ENCODE measurements at regions not wholly inside any gene's neighbourhood (a gene's known extent, or its start where the extent isn't known, plus 50 kb on each side); places are given as distances from the start of the nearest gene placed in this dataset.

DNA sequence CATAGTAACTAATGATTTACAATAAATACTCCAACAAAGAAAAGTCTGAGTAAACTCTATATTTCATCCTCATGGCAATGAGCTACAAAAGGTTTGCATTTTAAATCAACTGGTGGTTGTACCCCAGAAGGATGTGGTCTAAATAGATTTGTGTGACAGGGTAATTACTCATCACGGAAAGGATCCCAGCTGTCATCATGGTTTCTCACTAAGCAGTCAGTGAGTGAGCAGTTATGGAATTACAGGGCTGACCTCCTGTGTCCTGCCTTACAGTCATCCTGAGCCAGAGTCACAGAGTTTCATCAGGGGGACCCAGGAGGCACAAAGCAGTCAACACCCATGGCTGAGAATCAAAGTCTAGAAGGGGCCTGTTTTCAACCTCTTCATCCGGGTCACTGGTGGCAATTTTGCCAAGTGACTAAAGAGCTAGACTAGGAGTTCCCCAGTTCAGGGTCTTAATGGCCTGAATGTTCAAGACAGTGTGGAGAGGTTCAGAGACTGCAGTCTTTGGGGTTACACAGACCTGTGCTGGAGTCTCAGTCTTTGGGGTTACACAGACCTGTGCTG, 210.7 kb upstream of the SLC24A2 start:
- H3K4me3 ChIP-seq (ENCODE audit: low read length) = no peak overlapping the region
- no peak for DNase-seq (ENCODE audit: low read depth)
- TF ChIP-seq, protein P1, sequence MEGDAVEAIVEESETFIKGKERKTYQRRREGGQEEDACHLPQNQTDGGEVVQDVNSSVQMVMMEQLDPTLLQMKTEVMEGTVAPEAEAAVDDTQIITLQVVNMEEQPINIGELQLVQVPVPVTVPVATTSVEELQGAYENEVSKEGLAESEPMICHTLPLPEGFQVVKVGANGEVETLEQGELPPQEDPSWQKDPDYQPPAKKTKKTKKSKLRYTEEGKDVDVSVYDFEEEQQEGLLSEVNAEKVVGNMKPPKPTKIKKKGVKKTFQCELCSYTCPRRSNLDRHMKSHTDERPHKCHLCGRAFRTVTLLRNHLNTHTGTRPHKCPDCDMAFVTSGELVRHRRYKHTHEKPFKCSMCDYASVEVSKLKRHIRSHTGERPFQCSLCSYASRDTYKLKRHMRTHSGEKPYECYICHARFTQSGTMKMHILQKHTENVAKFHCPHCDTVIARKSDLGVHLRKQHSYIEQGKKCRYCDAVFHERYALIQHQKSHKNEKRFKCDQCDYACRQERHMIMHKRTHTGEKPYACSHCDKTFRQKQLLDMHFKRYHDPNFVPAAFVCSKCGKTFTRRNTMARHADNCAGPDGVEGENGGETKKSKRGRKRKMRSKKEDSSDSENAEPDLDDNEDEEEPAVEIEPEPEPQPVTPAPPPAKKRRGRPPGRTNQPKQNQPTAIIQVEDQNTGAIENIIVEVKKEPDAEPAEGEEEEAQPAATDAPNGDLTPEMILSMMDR (conservative IDR thresholded peaks at IDR 0.05; ENCODE audit: low read depth, low read length) = no peak

DNA sequence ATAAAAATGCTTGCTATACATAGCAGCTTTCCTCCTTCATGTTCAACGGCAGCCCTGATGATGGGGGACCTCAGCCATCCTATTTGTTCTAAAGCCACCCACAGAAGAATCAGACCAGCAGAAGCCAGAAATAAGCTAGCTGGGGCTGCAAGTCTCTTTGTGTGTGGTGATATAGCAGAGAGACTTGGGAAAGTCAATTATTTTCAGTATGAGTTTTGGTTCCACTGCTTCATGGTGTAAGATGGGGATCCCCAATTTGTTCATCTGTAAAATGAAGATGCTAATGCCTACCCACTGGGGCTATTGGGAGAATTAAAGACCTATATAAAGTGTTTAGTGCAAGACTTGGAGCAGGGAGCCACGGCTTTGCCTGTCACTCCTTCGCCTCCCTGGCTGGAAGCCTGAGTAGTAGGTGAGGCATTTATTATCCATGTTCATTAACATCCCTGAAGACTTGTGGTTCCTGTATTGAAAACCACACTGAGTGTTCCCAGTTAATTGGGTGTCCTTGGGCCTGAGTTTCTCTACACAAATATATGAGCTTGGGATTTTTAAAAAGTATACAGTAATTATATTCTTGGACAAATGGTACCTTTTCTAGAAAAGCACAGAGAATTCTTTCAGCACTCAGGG, 210.1 kb upstream of the SLC24A2 start:
- H3K4me3 ChIP-seq (ENCODE audit: low read length) = no peak overlapping the region
- TF ChIP-seq, protein P1 (conservative IDR thresholded peaks at IDR 0.05; ENCODE audit: low read depth, low read length) = no peak
- DNase-seq (ENCODE audit: low read depth) = no peak

DNA sequence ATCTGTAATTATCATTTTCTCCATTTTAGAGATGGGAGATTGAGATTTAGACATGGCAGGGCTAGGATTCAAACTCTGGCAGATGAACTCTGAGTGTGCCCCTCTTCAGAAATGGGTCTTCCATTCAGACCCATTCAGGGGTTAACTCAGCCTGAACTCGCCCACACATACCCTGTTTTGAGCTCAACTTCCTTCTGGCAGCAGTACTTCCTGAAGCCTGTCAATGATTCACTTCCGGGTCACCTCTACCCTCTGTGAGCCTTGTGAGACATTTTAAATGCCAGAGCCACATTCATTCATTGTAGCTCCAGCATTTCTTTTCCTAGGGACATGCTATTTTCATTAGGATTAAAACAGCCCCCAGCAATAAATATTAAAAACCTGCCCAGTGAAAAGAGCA, 209.3 kb upstream of the SLC24A2 start:
- no peak overlapping the region for H3K4me3 ChIP-seq (ENCODE audit: low read length)
- TF ChIP-seq, protein P1 (conservative IDR thresholded peaks at IDR 0.05; ENCODE audit: low read depth, low read length) = no peak
- DNase-seq (ENCODE audit: low read depth) = no peak

DNA sequence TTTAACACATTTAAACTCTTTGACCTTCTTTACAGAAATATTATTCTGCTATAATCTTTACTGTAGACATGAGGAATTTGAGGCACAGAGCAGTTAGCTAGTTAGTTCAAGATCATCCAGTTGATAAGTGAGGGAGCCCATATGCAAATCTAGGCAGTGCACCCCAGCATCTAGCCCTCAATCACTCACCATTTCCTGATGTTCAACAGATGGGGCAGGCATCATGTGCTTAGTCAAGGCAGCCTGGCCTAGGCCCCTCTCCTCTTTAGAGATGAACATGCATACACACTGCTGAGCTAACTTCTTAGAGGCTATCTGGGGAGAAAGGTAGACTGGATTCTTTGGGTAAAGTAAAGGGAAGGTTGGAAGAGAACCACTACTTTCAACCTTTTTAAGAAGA, 206.8 kb upstream of the SLC24A2 start:
- no peak overlapping the region for H3K4me3 ChIP-seq (ENCODE audit: low read length)
- TF ChIP-seq, protein P1 (conservative IDR thresholded peaks at IDR 0.05; ENCODE audit: low read depth, low read length) = no peak
- no peak for DNase-seq (ENCODE audit: low read depth)

DNA sequence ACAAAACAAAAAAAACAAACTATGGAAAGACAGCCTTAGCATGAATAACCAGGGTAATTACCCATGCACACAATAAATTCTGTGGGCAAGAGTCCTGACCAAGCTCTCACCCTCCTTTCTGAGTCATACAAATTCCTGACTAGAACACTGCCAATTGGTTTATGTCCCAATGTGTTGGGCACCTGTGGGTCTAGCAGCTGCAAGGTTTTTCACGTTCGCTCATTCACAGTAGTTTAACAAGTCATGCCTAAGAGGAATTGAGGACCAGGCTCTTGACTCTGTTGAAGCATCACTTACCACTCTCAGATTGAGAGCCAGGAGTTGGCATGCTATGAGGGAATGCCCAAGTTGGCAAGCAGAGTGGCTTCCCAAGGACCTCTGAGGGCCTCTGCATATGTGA, 205.5 kb upstream of the SLC24A2 start:
- no peak overlapping the region for H3K4me3 ChIP-seq (ENCODE audit: low read length)
- DNase-seq (ENCODE audit: low read depth) = peak; percentile 54
- TF ChIP-seq, protein P1 (conservative IDR thresholded peaks at IDR 0.05; ENCODE audit: low read depth, low read length) = no peak

DNA sequence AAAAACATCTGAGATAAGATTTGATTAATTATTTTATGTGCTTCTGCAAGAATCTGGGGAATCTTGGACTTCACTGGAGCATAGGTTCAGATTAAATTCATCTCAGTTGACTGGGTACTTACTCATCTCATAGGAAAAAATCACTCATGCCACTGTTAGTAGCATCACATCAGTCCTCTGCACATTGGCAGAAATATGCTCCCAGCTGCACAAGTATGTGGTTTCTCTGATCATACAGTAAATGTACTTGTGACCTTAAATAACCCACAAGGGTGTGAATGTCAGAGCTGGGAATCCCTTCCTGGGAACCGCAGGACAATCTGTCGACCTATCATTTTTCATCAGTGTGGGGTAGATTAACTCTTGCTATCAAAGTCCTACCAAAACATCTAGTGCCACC, 203.7 kb upstream of the SLC24A2 start:
- TF ChIP-seq, protein P1 (conservative IDR thresholded peaks at IDR 0.05; ENCODE audit: low read depth, low read length) = no peak
- DNase-seq (ENCODE audit: low read depth) = no peak
- H3K4me3 ChIP-seq (ENCODE audit: low read length) = no peak overlapping the region

DNA sequence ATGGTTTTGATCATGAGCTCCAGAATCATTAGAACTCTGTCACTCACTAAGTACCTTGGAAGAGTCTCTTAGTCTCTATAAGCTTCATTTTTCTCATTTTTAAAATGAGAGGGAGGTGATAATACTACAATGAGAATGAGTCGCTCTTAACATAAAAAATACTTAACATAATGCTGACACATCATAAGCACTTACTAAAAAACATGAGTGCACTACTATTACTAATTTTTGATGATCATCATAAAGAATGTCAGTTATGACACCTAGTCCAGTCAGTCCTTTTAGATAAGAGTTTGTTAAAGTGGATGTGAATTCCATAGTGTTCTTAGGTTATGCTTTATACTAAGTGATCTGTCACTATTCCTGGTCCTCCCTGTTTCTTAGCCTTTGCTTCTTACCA, 200.4 kb upstream of the SLC24A2 start:
- H3K4me3 ChIP-seq (ENCODE audit: low read length) = no peak overlapping the region
- no peak for DNase-seq (ENCODE audit: low read depth)
- TF ChIP-seq, protein P1 (conservative IDR thresholded peaks at IDR 0.05; ENCODE audit: low read depth, low read length) = no peak

Data from retinal pigment epithelial cell (primary cell).